ENCODE measurements at regions not wholly inside any gene's neighbourhood (a gene's known extent, or its start where the extent isn't known, plus 50 kb on each side); places are given as distances from the start of the nearest gene placed in this dataset.

DNA sequence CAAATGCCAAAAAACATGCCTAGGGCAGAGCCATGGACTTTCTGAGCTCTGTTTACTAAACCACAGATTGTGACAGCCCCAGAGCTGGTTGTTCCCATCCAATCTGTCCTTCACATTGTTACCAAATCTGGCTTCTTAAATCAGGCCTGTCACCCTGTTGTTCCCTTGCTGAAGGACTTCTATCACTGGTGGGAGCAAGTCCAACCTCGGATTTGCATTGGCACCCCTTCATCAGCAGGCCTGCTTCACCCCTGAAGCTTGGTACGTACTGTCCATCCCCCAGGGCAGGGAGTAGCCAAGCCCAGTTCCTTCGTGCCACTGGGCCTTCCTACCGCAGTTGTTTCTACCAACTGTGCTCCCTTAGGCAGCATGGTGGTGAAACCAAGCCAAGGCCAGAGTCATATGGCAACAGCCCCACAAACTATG, 357.3 kb upstream of the JARID2 start:
- TF ChIP-seq POLR2A (IDR thresholded peaks at IDR 0.05; ENCODE audit: low read depth) (no peak), CTCF (IDR thresholded peaks at IDR 0.05) (no peak), EP300 (IDR thresholded peaks at IDR 0.05) (no peak), POLR2AphosphoS5 (IDR thresholded peaks at IDR 0.05) (no peak)
